C4-2B (cell line): ENCODE measurements at regions not wholly inside any gene's neighbourhood (a gene's known extent, or its start where the extent isn't known, plus 50 kb on each side); places are given as distances from the start of the nearest gene placed in this dataset.

Source experiments
- H3K27ac ChIP-seq: fragments of 450-650 bp; 2 replicates; pipeline ENCODE4 v1.5.1; 2017
- CTCF ChIP-seq: fragments of 450-650 bp; conservative IDR thresholded peaks from 2 replicates; pipeline ENCODE4 v1.5.1; 2017; ENCODE audit warnings: mild to moderate bottlenecking
- ZFX ChIP-seq: fragments of 450-650 bp; IDR thresholded peaks from 2 replicates; pipeline ENCODE4 v1.6.1; 2017

DNA sequence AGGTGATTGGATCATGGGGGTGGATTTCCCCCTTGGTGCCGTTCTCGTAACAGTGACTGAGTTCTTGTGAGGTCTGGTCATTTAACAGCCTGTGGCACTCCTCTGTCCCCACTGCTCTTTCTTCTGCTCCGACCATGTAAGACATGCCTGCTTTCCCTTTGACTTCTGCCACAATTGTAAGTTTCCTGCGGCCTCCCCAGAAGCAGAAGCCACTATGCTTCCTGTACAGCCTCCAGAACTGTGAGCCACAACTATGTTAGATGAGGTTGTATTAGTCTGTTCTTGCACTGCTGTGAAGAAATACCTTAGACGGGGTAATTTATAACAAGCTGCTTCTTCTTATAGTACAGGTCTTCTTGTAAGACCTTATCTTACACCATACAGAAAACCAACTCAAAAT, 241.7 kb upstream of the KLF14 start:
- no peak for TF ChIP-seq CTCF
- TF ChIP-seq ZFX, result no peak
- no peak overlapping the region for H3K27ac ChIP-seq

- TF ChIP-seq ZFX, result no peak
- TF ChIP-seq CTCF, result peak; percentile 97
- H3K27ac ChIP-seq, result no peak overlapping the region
These were observed 248.2 kb upstream of the KLF14 start for GRCh38 chr7:130982160-130982638.

- TF ChIP-seq ZFX (no peak), CTCF (0 out of 2 replicates have a peak, but pooled peaks have one; percentile 43)
- H3K27ac ChIP-seq, result no peak overlapping the region
These were observed 248.6 kb upstream of the KLF14 start for GRCh38 chr7:130982651-130983050.

GRCh38 chr7:130985361-130985760, 251.4 kb upstream of the KLF14 start:
- no peak overlapping the region for H3K27ac ChIP-seq
- TF ChIP-seq ZFX (no peak), CTCF (no peak)

DNA sequence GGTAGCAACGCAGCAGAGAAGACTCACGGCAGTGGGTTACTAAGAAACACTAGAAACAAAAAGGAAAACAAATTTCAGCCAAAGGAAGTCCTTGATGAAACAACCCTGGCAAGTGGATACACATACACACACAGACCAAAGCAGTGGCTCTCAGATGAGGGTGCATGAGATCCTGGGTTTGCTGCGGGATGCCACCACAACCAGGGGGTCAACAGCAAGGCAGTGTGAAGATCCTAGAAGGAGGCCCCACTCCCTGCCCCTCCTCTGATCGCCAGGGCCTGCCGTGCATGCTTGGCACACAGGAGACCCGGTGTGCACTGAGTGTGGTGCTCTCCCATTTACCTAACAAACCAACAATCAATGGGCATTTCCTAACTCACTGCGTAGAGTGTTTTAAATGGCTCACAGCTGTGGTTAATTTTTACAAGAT, 252.3 kb upstream of the KLF14 start:
- no peak for TF ChIP-seq CTCF
- TF ChIP-seq ZFX, result no peak
- no peak overlapping the region for H3K27ac ChIP-seq

DNA sequence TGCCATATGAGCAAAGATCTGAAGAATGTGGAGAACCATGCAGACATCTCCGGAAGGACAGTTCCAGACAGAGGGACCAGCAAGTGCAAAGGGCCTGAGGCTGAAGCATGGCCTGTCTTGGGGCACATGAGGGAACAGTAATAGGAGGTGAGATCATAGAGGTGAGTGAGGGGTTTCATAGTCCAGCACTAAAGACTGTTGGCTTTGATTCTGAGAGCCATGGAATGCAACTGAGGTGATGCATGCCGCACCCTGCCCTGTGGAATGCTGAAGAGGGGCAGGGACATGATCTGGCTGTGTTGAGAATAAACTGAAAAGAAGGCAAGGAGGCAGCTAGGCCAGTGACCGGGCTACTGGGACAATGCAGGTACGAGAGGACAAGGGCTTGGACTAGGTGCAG, 253.1 kb upstream of the KLF14 start:
- TF ChIP-seq ZFX, result no peak
- no peak for TF ChIP-seq CTCF
- no peak overlapping the region for H3K27ac ChIP-seq

GRCh38 chr7:130988443-130988842, 254.4 kb upstream of the KLF14 start:
- TF ChIP-seq ZFX (no peak), CTCF (no peak)
- H3K27ac ChIP-seq, result peak overlapping the region; percentile 73; the same call in 1 of the 2 replicates
